ENCODE measurements at regions not wholly inside any gene's neighbourhood (a gene's known extent, or its start where the extent isn't known, plus 50 kb on each side); places are given as distances from the start of the nearest gene placed in this dataset.

DNA sequence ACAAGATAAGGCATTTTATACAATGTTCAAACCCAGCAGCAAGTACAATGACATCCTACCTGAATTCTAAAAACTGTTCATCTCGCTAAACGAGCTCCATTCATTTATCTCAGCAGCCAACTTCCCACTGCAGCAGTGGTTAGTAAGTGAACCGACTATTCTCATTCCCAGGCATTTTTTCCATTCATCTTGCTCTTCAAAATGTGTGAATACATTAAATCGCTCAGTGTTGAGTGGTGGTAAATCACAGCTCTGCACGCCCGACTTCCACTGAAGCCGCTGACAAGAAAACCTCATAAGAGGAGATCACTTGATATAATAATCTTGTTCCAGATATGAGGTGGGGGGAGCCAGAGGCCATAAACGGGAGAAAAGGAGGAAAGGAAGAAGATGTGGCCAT lies 746.2 kb upstream of the USP15 start:
- in situ Hi-C loops (cut with HindIII; ENCODE audit: low pct_unique_long_range_greater_than_20kb, low sequenced_read_pairs) = no loop called here
- no peak for DNase-seq (ENCODE audit: low read depth in 1 of 2, low spot score in 1 of 2)
- no peak for TF ChIP-seq JUND (IDR thresholded peaks at IDR 0.05; ENCODE audit: low read depth)

DNA sequence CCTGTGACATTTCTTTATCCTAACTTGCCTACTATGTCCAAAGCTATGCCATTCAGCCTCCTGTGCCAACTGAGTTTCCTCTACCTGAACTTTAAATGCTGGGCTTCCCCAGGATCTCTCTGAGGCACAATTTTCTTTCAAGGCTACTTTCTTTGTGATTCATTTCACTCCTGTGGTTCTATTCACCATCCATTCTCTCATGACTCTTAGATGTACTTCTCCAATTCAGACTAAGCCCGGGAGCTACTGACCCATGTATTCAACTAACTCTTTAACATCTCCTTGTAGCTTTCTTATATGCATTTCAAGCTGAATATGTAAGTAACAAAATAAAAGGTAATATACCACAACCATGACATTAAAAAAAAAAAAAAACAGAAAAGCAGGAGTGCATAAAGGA lies 738.9 kb upstream of the USP15 start:
- TF ChIP-seq JUND (IDR thresholded peaks at IDR 0.05; ENCODE audit: low read depth) = no peak
- DNase-seq (ENCODE audit: low read depth in 1 of 2, low spot score in 1 of 2) = no peak
- in situ Hi-C loops (cut with HindIII; ENCODE audit: low pct_unique_long_range_greater_than_20kb, low sequenced_read_pairs) = no loop called here

DNA sequence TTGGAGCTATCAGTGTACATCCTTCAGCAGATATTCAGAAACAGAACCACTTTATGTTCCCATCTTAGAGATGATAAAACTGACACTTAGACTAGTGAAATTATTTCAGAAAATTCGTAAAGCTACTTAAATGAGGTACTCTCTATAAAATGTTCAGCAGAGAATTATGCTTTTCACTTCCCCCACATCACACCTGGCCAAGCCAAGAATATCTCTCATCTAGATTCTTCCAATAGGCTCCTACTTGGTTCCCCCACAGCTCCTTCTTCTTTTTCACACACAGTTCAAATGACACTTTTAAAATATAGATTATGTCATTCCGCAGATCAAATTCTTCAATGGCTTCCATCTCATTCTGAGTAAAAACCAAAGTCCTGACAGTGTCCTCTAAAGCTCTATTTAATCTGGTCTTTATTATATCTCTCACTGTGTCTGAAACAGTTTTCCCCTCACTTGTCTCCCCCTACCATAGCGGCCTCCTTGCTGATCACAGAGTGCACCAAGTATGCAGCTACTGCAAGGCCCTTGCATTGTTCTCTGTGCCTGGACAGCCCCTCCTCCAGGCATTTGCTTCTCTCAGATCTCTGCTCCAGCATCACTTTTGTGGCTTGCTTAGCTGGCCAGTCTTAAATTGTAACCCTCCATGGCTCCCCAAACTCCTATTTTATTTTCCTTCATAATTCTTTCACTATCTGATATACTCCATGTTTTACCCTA lies 736.8 kb upstream of the USP15 start:
- DNase-seq (ENCODE audit: low read depth in 1 of 2, low spot score in 1 of 2) = no peak
- in situ Hi-C loops (cut with HindIII; ENCODE audit: low pct_unique_long_range_greater_than_20kb, low sequenced_read_pairs) = no loop called here
- TF ChIP-seq JUND (IDR thresholded peaks at IDR 0.05; ENCODE audit: low read depth) = no peak

DNA sequence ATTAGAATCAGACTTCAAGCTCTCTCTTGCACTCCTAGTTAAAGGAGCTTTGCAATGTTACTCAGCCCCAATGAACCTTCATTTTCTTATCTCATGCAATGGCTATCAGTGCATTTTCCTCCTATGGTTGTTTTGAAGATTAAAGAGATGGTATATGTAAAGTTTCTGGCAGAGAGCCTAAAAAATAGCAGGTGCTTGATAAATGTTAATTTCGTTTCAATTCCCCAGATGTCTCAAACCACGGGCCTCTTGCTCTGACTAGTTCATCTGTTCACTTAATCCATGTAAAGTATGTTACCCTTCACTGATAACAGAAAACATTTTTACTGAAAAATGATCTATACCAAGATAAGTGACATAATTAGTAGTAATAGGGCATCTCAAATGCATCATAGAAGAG lies 735.4 kb upstream of the USP15 start:
- in situ Hi-C loops (cut with HindIII; ENCODE audit: low pct_unique_long_range_greater_than_20kb, low sequenced_read_pairs) = no loop called here
- no peak for DNase-seq (ENCODE audit: low read depth in 1 of 2, low spot score in 1 of 2)

DNA sequence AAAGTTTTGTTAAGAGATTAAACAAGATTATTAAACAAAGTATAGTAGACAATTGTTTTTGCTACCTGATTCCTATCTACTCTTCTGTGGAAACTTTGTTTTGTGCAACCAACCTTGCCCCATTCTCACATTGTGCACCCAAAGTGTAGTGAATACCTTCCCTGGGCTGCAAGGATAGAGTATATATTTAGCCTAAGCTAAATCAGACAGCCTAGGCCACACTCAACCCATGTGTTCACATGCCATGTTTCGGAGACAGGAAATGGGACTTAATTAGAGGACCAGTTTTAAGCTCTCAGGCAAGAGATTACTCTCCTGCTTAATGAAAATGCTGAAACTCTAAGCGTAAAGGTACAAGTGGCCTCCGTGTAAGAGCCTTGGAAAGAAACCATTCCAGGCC lies 734.9 kb upstream of the USP15 start:
- in situ Hi-C loops (cut with HindIII; ENCODE audit: low pct_unique_long_range_greater_than_20kb, low sequenced_read_pairs) = no loop called here
- DNase-seq (ENCODE audit: low read depth in 1 of 2, low spot score in 1 of 2) = no peak
- no peak for TF ChIP-seq JUND (IDR thresholded peaks at IDR 0.05; ENCODE audit: low read depth)

More for the DNA sequence above, 735.4 kb upstream of the USP15 start:
- no peak for TF ChIP-seq JUND (IDR thresholded peaks at IDR 0.05; ENCODE audit: low read depth)

DNA sequence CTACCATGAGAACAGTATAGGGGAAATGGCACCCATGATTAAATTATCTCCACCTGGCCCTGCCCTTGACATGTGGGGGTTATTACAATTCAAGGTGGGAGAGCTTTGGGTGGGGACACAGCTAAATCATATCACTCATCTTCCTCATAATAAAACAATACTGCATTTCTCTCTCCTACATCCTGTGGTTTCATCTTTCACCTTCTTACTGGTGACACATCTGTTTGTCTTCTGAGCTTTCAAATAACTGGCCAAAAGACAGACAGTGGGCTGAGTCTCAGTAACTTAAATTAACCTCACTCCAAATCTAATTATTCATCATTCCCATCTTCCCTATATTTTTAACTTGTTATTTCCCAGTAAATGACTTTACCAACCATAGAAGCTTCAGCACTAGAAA lies 729.7 kb upstream of the USP15 start:
- in situ Hi-C loops (cut with HindIII; ENCODE audit: low pct_unique_long_range_greater_than_20kb, low sequenced_read_pairs) = no loop called here
- no peak for TF ChIP-seq JUND (IDR thresholded peaks at IDR 0.05; ENCODE audit: low read depth)
- DNase-seq (ENCODE audit: low read depth in 1 of 2, low spot score in 1 of 2) = no peak

DNA sequence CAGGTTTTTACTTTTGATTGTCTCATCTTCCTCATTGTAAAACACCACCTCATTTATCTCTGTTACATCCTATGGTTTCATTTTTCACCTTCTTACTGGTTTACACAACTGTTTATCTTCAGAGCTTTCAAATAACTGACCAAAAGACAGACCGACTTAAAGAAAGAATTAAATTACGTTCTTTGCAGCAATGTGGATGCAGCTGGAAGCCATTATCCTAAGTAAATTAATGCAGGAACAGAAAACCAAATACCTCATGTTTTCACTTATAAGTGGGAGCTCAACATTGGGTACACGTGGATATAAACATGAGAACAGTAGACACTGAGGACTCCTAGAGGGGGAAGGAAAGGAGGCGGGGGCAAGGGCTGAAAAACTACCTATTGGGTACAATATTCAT lies 729.0 kb upstream of the USP15 start:
- no peak for TF ChIP-seq JUND (IDR thresholded peaks at IDR 0.05; ENCODE audit: low read depth)
- DNase-seq (ENCODE audit: low read depth in 1 of 2, low spot score in 1 of 2) = no peak
- in situ Hi-C loops (cut with HindIII; ENCODE audit: low pct_unique_long_range_greater_than_20kb, low sequenced_read_pairs) = no loop called here

DNA sequence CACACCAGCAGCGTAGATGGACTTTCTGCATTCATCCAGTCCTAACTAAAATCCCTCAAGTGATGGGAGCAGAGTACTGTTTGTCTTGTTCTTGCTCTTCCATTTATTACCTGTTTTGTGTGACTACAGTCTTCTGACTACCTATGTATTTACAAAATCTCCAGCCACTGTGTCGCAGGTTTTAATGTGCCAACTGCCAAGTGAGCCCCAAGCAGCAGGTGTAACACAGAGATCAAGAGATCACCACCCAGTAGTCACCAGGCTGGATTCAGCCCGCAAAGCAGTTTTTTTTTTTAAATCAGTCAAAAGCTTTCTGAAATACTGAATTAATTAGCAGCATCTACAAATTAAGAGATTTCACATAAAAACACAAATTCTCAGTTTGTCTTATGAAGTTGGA lies 724.1 kb upstream of the USP15 start:
- no peak for TF ChIP-seq JUND (IDR thresholded peaks at IDR 0.05; ENCODE audit: low read depth)
- in situ Hi-C loops (cut with HindIII; ENCODE audit: low pct_unique_long_range_greater_than_20kb, low sequenced_read_pairs) = no loop called here

DNA sequence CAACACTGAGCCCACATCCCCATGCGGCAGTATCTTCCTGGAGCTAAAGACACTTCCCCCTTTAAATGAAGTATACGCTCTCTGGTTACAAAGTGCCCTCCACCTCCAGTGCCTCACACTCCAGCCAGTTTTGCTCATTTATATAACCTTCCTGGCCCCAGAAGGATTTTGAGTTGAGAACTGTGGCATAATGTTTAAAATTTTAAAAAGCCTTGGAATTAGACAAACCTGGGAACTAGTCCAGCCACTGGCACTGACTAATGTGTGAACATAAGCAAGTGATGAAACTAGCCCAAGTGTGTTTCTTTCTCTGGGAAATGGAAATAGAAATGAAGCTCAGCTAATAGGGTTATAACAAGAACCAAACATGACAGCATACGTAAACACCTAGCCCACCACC lies 723.7 kb upstream of the USP15 start:
- DNase-seq (ENCODE audit: low read depth in 1 of 2, low spot score in 1 of 2) = no peak
- TF ChIP-seq JUND (IDR thresholded peaks at IDR 0.05; ENCODE audit: low read depth) = no peak
- in situ Hi-C loops (cut with HindIII; ENCODE audit: low pct_unique_long_range_greater_than_20kb, low sequenced_read_pairs) = no loop called here

More for the DNA sequence above, 724.1 kb upstream of the USP15 start:
- no peak for DNase-seq (ENCODE audit: low read depth in 1 of 2, low spot score in 1 of 2)

DNA sequence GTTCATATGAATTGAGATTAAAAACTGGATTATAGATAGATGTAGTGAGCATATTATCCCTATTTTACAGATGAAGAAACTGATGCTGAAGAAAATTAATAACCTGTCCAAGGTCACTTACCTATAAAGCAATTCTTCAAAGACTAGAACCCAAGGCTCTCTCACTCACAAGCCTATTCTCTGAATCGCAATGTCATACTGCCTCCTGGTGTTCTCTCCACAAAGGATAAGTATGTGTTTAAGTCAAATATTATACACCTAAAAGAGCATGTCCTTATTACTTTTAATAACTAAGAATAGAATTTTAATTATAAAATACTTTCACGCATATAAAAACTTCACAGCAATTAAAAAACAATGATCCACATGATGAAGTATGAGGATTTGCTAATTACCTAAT lies 721.3 kb upstream of the USP15 start:
- in situ Hi-C loops (cut with HindIII; ENCODE audit: low pct_unique_long_range_greater_than_20kb, low sequenced_read_pairs) = no loop called here
- TF ChIP-seq JUND (IDR thresholded peaks at IDR 0.05; ENCODE audit: low read depth) = no peak
- DNase-seq (ENCODE audit: low read depth in 1 of 2, low spot score in 1 of 2) = peak in 1 of 2 experiments; percentile 51

DNA sequence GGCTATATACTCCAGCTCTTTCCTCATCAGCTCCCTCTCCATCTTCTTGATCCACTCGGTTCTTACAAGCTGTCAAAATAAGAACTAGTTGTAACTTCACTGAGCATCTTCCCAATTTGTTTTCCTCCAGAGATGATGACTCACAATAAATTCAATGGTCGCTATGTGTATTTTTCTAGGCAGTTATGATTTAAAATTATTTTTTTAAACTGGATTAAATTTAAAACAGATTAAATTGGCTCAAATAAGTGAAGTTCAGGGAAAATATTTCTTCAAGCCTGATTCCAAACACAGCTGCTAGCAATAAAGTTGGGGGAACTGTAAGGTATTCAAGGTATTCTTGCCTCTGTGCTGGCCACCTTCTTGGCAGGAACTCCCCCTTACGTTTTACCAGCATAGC lies 717.7 kb upstream of the USP15 start:
- no peak for TF ChIP-seq JUND (IDR thresholded peaks at IDR 0.05; ENCODE audit: low read depth)
- in situ Hi-C loops (cut with HindIII; ENCODE audit: low pct_unique_long_range_greater_than_20kb, low sequenced_read_pairs) = no loop called here
- no peak for DNase-seq (ENCODE audit: low read depth in 1 of 2, low spot score in 1 of 2)

DNA sequence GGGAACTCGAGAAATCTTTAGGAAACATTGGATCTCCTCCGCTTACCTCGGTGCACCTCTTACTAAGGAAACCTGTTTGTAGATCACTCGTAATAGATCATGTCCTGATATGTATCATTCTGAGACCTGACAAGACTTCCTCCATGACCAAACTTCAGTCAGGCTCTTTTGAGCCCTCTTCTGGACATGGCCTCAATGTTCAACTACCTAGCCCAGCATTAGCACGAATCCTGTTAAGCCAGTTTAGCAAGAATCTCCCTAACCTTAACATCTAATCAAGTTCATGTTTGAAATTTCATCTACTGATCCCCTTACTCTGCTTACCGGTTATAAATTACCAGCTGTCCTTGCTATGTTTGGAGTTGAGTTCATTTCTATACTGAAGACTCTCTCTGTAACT lies 713.9 kb upstream of the USP15 start:
- in situ Hi-C loops (cut with HindIII; ENCODE audit: low pct_unique_long_range_greater_than_20kb, low sequenced_read_pairs) = no loop called here
- DNase-seq (ENCODE audit: low read depth in 1 of 2, low spot score in 1 of 2) = peak in 1 of 2 experiments; percentile 71
- no peak for TF ChIP-seq JUND (IDR thresholded peaks at IDR 0.05; ENCODE audit: low read depth)

DNA sequence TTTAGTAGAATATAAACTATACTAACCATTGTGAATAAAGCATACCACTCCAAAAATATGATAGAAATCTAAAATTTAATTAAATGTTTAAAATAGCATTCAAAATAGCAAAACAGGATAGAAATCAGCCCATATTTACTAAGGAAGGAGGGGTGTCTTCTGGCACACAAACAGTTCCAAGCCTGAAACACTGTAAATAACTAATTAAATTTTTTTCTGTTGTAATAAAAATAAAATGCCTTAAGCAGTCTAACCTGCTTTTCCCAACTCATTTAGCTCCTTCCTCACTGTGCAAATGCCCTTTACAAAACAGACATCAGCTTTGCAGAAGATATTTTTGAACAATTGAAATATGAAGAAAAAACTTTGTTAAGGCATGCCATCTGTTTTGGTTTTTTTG lies 707.1 kb upstream of the USP15 start:
- in situ Hi-C loops (cut with HindIII; ENCODE audit: low pct_unique_long_range_greater_than_20kb, low sequenced_read_pairs) = no loop called here
- TF ChIP-seq JUND (IDR thresholded peaks at IDR 0.05; ENCODE audit: low read depth) = no peak
- DNase-seq (ENCODE audit: low read depth in 1 of 2, low spot score in 1 of 2) = no peak
